ENCODE measurements at regions not wholly inside any gene's neighbourhood (a gene's known extent, or its start where the extent isn't known, plus 50 kb on each side); places are given as distances from the start of the nearest gene placed in this dataset.
"Not testable (repeated sequence)": the region's sequence is repeated elsewhere in the genome, so short reads cannot be mapped to it uniquely, and the experiment has no call there.

- Mint-ChIP-seq H3K4me1 (ENCODE audit: low read depth) (peaks cover 14% of the 10 kb centered on the region), H3K36me3 (ENCODE audit: insufficient read depth) (no peaks in the 10 kb centered on the region), H3K27me3 (no peaks in the 10 kb centered on the region), H3K4me3 (ENCODE audit: low read depth) (no peak overlapping the region), H3K9me3 (ENCODE audit: low read depth) (peaks cover 8% of the 10 kb centered on the region), H3K27ac (no peak overlapping the region)
- no peak for TF ChIP-seq CTCF (IDR thresholded peaks at IDR 0.05; ENCODE audit: unreplicated experiment)
- no peak for DNase-seq (ENCODE audit: low spot score, unreplicated experiment)
Measured at GRCh38 chr9:25804856-25805255, 126.6 kb upstream of the TUSC1 start.

GRCh38 chr9:25801989-25802388 is 123.7 kb upstream of the TUSC1 start:
- Mint-ChIP-seq H3K4me1 (ENCODE audit: low read depth) (peaks cover 14% of the 10 kb centered on the region), H3K9me3 (ENCODE audit: low read depth) (peaks cover 14% of the 10 kb centered on the region)
- H3K36me3 Mint-ChIP-seq (ENCODE audit: insufficient read depth); H3K27ac Mint-ChIP-seq; DNase-seq (ENCODE audit: low spot score, unreplicated experiment); H3K27me3 Mint-ChIP-seq; H3K4me3 Mint-ChIP-seq (ENCODE audit: low read depth): not testable (repeated sequence)

- Mint-ChIP-seq H3K4me1 (ENCODE audit: low read depth) (peaks cover 16% of the 10 kb centered on the region), H3K36me3 (ENCODE audit: insufficient read depth) (no peaks in the 10 kb centered on the region), H3K27ac (no peak overlapping the region), H3K27me3 (no peaks in the 10 kb centered on the region), H3K9me3 (ENCODE audit: low read depth) (no peaks in the 10 kb centered on the region), H3K4me3 (ENCODE audit: low read depth) (no peak overlapping the region)
- DNase-seq (ENCODE audit: low spot score, unreplicated experiment): no peak
- TF ChIP-seq CTCF (IDR thresholded peaks at IDR 0.05; ENCODE audit: unreplicated experiment): no peak
Measured at GRCh38 chr9:25773805-25774204, 95.6 kb upstream of the TUSC1 start.

GRCh38 chr9:25755951-25756350 is 77.7 kb upstream of the TUSC1 start:
- Mint-ChIP-seq H3K9me3 (ENCODE audit: low read depth) (no peaks in the 10 kb centered on the region), H3K27me3 (no peaks in the 10 kb centered on the region), H3K4me3 (ENCODE audit: low read depth) (no peak overlapping the region), H3K27ac (no peak overlapping the region), H3K36me3 (ENCODE audit: insufficient read depth) (no peaks in the 10 kb centered on the region), H3K4me1 (ENCODE audit: low read depth) (no peaks in the 10 kb centered on the region)
- TF ChIP-seq CTCF (IDR thresholded peaks at IDR 0.05; ENCODE audit: unreplicated experiment): no peak
- DNase-seq (ENCODE audit: low spot score, unreplicated experiment): no peak

- TF ChIP-seq CTCF (IDR thresholded peaks at IDR 0.05; ENCODE audit: unreplicated experiment): no peak
- H3K27ac Mint-ChIP-seq: no peak overlapping the region
- peaks cover 5% of the 10 kb centered on the region for H3K4me1 Mint-ChIP-seq (ENCODE audit: low read depth)
- H3K9me3 Mint-ChIP-seq (ENCODE audit: low read depth): no peaks in the 10 kb centered on the region
- no peaks in the 10 kb centered on the region for H3K27me3 Mint-ChIP-seq
- no peak overlapping the region for H3K4me3 Mint-ChIP-seq (ENCODE audit: low read depth)
- no peaks in the 10 kb centered on the region for H3K36me3 Mint-ChIP-seq (ENCODE audit: insufficient read depth)
- DNase-seq (ENCODE audit: low spot score, unreplicated experiment): no peak
Measured at GRCh38 chr9:25752398-25752797, 74.2 kb upstream of the TUSC1 start.

- no peak overlapping the region for H3K4me3 Mint-ChIP-seq (ENCODE audit: low read depth)
- no peaks in the 10 kb centered on the region for H3K9me3 Mint-ChIP-seq (ENCODE audit: low read depth)
- peaks cover 11% of the 10 kb centered on the region for H3K4me1 Mint-ChIP-seq (ENCODE audit: low read depth)
- no peak overlapping the region for H3K27ac Mint-ChIP-seq
- no peaks in the 10 kb centered on the region for H3K27me3 Mint-ChIP-seq
- DNase-seq (ENCODE audit: low spot score, unreplicated experiment): no peak
- no peak for TF ChIP-seq CTCF (IDR thresholded peaks at IDR 0.05; ENCODE audit: unreplicated experiment)
- H3K36me3 Mint-ChIP-seq (ENCODE audit: insufficient read depth): no peaks in the 10 kb centered on the region
Measured at GRCh38 chr9:25742256-25742655, 64.0 kb upstream of the TUSC1 start.
